ENCODE measurements at regions not wholly inside any gene's neighbourhood (a gene's known extent, or its start where the extent isn't known, plus 50 kb on each side); places are given as distances from the start of the nearest gene placed in this dataset.

- no peak for FAIRE-seq
- no peak for DNase-seq (ENCODE audit: insufficient read length, low spot score)
- TF ChIP-seq POLR2A (IDR thresholded peaks at IDR 0.05; ENCODE audit: low read depth, low read length) = no peak
Measured at GRCh38 chr11:109267293-109268095, 154.5 kb upstream of the C11orf87 start.

- no peak for TF ChIP-seq POLR2A (IDR thresholded peaks at IDR 0.05; ENCODE audit: low read depth, low read length)
- DNase-seq (ENCODE audit: insufficient read length, low spot score) (no peak), FAIRE-seq (no peak)
Measured at GRCh38 chr11:109275931-109276330, 146.1 kb upstream of the C11orf87 start.

GRCh38 chr11:109285465-109285864 lies 136.5 kb upstream of the C11orf87 start:
- DNase-seq (ENCODE audit: insufficient read length, low spot score) (no peak), FAIRE-seq (no peak)
- no peak for TF ChIP-seq POLR2A (IDR thresholded peaks at IDR 0.05; ENCODE audit: low read depth, low read length)

- DNase-seq (ENCODE audit: insufficient read length, low spot score) (no peak), FAIRE-seq (no peak)
- no peak for TF ChIP-seq POLR2A (IDR thresholded peaks at IDR 0.05; ENCODE audit: low read depth, low read length)
Measured at GRCh38 chr11:109291553-109291952, 130.4 kb upstream of the C11orf87 start.

- FAIRE-seq (no peak), DNase-seq (ENCODE audit: insufficient read length, low spot score) (no peak)
- TF ChIP-seq POLR2A (IDR thresholded peaks at IDR 0.05; ENCODE audit: low read depth, low read length) = no peak
Measured at GRCh38 chr11:109298865-109299264, 123.1 kb upstream of the C11orf87 start.

- FAIRE-seq (no peak), DNase-seq (ENCODE audit: insufficient read length, low spot score) (no peak)
- TF ChIP-seq POLR2A (IDR thresholded peaks at IDR 0.05; ENCODE audit: low read depth, low read length) = no peak
Measured at GRCh38 chr11:109300211-109300610, 121.8 kb upstream of the C11orf87 start.

- FAIRE-seq (no peak), DNase-seq (ENCODE audit: insufficient read length, low spot score) (no peak)
- no peak for TF ChIP-seq POLR2A (IDR thresholded peaks at IDR 0.05; ENCODE audit: low read depth, low read length)
Measured at GRCh38 chr11:109302591-109303334, 119.2 kb upstream of the C11orf87 start.

GRCh38 chr11:109303342-109303741 lies 118.6 kb upstream of the C11orf87 start:
- no peak for DNase-seq (ENCODE audit: insufficient read length, low spot score)
- no peak for TF ChIP-seq POLR2A (IDR thresholded peaks at IDR 0.05; ENCODE audit: low read depth, low read length)
- no peak for FAIRE-seq

GRCh38 chr11:109304159-109304558 lies 117.8 kb upstream of the C11orf87 start:
- FAIRE-seq = no peak
- no peak for TF ChIP-seq POLR2A (IDR thresholded peaks at IDR 0.05; ENCODE audit: low read depth, low read length)
- no peak for DNase-seq (ENCODE audit: insufficient read length, low spot score)

- no peak for DNase-seq (ENCODE audit: insufficient read length, low spot score)
- FAIRE-seq = no peak
Measured at GRCh38 chr11:109305009-109305408, 117.0 kb upstream of the C11orf87 start.

GRCh38 chr11:109306322-109306721 lies 115.7 kb upstream of the C11orf87 start:
- no peak for TF ChIP-seq POLR2A (IDR thresholded peaks at IDR 0.05; ENCODE audit: low read depth, low read length)
- DNase-seq (ENCODE audit: insufficient read length, low spot score) (no peak), FAIRE-seq (no peak)

More at GRCh38 chr11:109305009-109305408, 117.0 kb upstream of the C11orf87 start:
- TF ChIP-seq POLR2A (IDR thresholded peaks at IDR 0.05; ENCODE audit: low read depth, low read length) = no peak

GRCh38 chr11:109307366-109307765 lies 114.6 kb upstream of the C11orf87 start:
- DNase-seq (ENCODE audit: insufficient read length, low spot score) = no peak
- no peak for TF ChIP-seq POLR2A (IDR thresholded peaks at IDR 0.05; ENCODE audit: low read depth, low read length)
- no peak for FAIRE-seq

GRCh38 chr11:109308551-109308950 lies 113.4 kb upstream of the C11orf87 start:
- FAIRE-seq (no peak), DNase-seq (ENCODE audit: insufficient read length, low spot score) (no peak)
- no peak for TF ChIP-seq POLR2A (IDR thresholded peaks at IDR 0.05; ENCODE audit: low read depth, low read length)

GRCh38 chr11:109309153-109309552 lies 112.8 kb upstream of the C11orf87 start:
- no peak for DNase-seq (ENCODE audit: insufficient read length, low spot score)
- no peak for TF ChIP-seq POLR2A (IDR thresholded peaks at IDR 0.05; ENCODE audit: low read depth, low read length)
- FAIRE-seq = no peak

- FAIRE-seq (no peak), DNase-seq (ENCODE audit: insufficient read length, low spot score) (no peak)
- TF ChIP-seq POLR2A (IDR thresholded peaks at IDR 0.05; ENCODE audit: low read depth, low read length) = no peak
Measured at GRCh38 chr11:109317726-109318125, 104.3 kb upstream of the C11orf87 start.

All from H54 (cell line).